ENCODE measurements at regions not wholly inside any gene's neighbourhood (a gene's known extent, or its start where the extent isn't known, plus 50 kb on each side); places are given as distances from the start of the nearest gene placed in this dataset.

GRCh38 chr22:47448231-47449223 is 686.1 kb downstream of the TBC1D22A start:
- ATAC-seq (ENCODE audit: insufficient number of reproducible peaks, low FRiP score, low read depth) (no peak), DNase-seq (ENCODE audit: low spot score) (no peak)

GRCh38 chr22:47446821-47447810 is 684.7 kb downstream of the TBC1D22A start:
- Histone ChIP-seq H3K36me3 (no peaks in the 10 kb centered on the region), H3K27me3 (replicated peaks; ENCODE audit: insufficient read depth) (no peaks in the 10 kb centered on the region), H3K4me3 (no peak overlapping the region), H3K4me1 (ENCODE audit: control insufficient read depth in 1 of 2, low read depth in 2 of 2) (no peaks in the 10 kb centered on the region), H3K9me3 (no peaks in the 10 kb centered on the region), H3K27ac (no peak overlapping the region)
- no peak for ATAC-seq (ENCODE audit: insufficient number of reproducible peaks, low FRiP score, low read depth)
- no peak for DNase-seq (ENCODE audit: low spot score)
- no peak for TF ChIP-seq CTCF (IDR thresholded peaks at IDR 0.05)

More at GRCh38 chr22:47448231-47449223, 686.1 kb downstream of the TBC1D22A start:
- Histone ChIP-seq H3K27ac (no peak overlapping the region), H3K4me3 (no peak overlapping the region), H3K36me3 (no peaks in the 10 kb centered on the region), H3K27me3 (replicated peaks; ENCODE audit: insufficient read depth) (no peaks in the 10 kb centered on the region), H3K9me3 (peaks cover 4% of the 10 kb centered on the region), H3K4me1 (ENCODE audit: control insufficient read depth in 1 of 2, low read depth in 2 of 2) (no peaks in the 10 kb centered on the region)
- TF ChIP-seq CTCF (IDR thresholded peaks at IDR 0.05), result no peak

- H3K9me3 ChIP-seq, result no peaks in the 10 kb centered on the region
- H3K36me3 ChIP-seq, result no peaks in the 10 kb centered on the region
- no peak overlapping the region for H3K27ac ChIP-seq
- no peak overlapping the region for H3K4me3 ChIP-seq
- H3K4me1 ChIP-seq (ENCODE audit: control insufficient read depth in 1 of 2, low read depth in 2 of 2), result no peaks in the 10 kb centered on the region
- ATAC-seq (ENCODE audit: insufficient number of reproducible peaks, low FRiP score, low read depth) (no peak), DNase-seq (ENCODE audit: low spot score) (no peak)
- no peak for TF ChIP-seq CTCF (IDR thresholded peaks at IDR 0.05)
- no peaks in the 10 kb centered on the region for H3K27me3 ChIP-seq (replicated peaks; ENCODE audit: insufficient read depth)
Measured at GRCh38 chr22:47446331-47446730, 683.9 kb downstream of the TBC1D22A start.

GRCh38 chr22:47445716-47446290 is 683.4 kb downstream of the TBC1D22A start:
- Histone ChIP-seq H3K36me3 (no peaks in the 10 kb centered on the region), H3K27ac (no peak overlapping the region), H3K4me3 (no peak overlapping the region), H3K4me1 (ENCODE audit: control insufficient read depth in 1 of 2, low read depth in 2 of 2) (no peaks in the 10 kb centered on the region), H3K27me3 (replicated peaks; ENCODE audit: insufficient read depth) (no peaks in the 10 kb centered on the region), H3K9me3 (no peaks in the 10 kb centered on the region)
- DNase-seq (ENCODE audit: low spot score) (no peak), ATAC-seq (ENCODE audit: insufficient number of reproducible peaks, low FRiP score, low read depth) (no peak)
- TF ChIP-seq CTCF (IDR thresholded peaks at IDR 0.05), result no peak
